ENCODE measurements at regions not wholly inside any gene's neighbourhood (a gene's known extent, or its start where the extent isn't known, plus 50 kb on each side); places are given as distances from the start of the nearest gene placed in this dataset.

DNA sequence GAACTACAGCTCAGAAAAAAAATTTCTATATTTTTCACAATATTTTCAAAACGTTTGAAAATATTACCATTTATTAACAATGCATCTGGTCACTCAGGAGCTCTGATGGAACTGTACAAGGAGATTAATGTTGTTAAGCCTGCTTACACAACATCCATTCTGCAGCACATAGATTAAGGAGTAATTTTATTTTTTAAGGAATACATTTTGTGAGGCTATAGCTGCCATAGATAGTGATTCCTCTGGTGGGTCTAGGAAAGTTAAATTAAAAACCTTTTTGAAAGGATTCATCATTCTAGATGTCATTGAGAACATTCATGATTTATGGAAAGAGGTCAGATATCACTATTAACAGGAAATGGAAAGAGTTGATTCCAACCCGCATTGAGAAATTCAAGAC lies 196.9 kb downstream of the C3orf38 start:
- no peak for DNase-seq (ENCODE audit: extremely low read depth, low read depth)
- TF ChIP-seq CTCF (IDR thresholded peaks at IDR 0.05; ENCODE audit: low read depth, low read length), result no peak

- no peak for TF ChIP-seq CTCF (IDR thresholded peaks at IDR 0.05; ENCODE audit: low read depth, low read length)
- DNase-seq (ENCODE audit: extremely low read depth, low read depth), result no peak
Observed at GRCh38 chr3:88362428-88362827, 212.7 kb downstream of the C3orf38 start.

- no peak for DNase-seq (ENCODE audit: extremely low read depth, low read depth)
- no peak for TF ChIP-seq CTCF (IDR thresholded peaks at IDR 0.05; ENCODE audit: low read depth, low read length)
Observed at GRCh38 chr3:88364926-88365325, 215.2 kb downstream of the C3orf38 start.

DNA sequence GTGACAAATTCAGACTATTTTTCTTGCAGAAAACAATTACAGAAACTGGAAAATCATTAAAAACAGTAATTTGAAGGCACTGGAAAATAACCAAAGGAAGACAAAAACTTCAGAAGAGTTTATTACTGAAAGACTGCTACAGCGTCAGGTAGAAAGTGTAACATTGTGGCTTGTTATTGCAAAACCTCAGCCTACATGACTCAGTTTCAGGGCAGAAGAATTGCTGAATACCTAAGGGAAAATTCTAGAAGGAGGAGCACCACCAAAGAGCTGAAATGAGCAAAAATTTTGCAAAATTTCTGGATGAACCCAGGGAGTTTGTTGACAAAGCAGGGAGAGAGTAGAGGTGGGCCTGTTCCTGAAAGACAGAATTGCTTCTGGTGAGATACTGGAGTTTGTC lies 219.6 kb downstream of the C3orf38 start:
- no peak for DNase-seq (ENCODE audit: extremely low read depth, low read depth)
- no peak for TF ChIP-seq CTCF (IDR thresholded peaks at IDR 0.05; ENCODE audit: low read depth, low read length)

- no peak for TF ChIP-seq CTCF (IDR thresholded peaks at IDR 0.05; ENCODE audit: low read depth, low read length)
- DNase-seq (ENCODE audit: extremely low read depth, low read depth), result no peak
Observed at GRCh38 chr3:88369767-88370166, 220.0 kb downstream of the C3orf38 start.

GRCh38 chr3:88385090-88385489 lies 235.3 kb downstream of the C3orf38 start:
- DNase-seq (ENCODE audit: extremely low read depth, low read depth), result no peak
- no peak for TF ChIP-seq CTCF (IDR thresholded peaks at IDR 0.05; ENCODE audit: low read depth, low read length)

GRCh38 chr3:88398581-88398980 lies 248.8 kb downstream of the C3orf38 start:
- DNase-seq (ENCODE audit: extremely low read depth, low read depth), result no peak
- no peak for TF ChIP-seq CTCF (IDR thresholded peaks at IDR 0.05; ENCODE audit: low read depth, low read length)

Data from AG09319 (cell line).